ENCODE measurements at regions not wholly inside any gene's neighbourhood (a gene's known extent, or its start where the extent isn't known, plus 50 kb on each side); places are given as distances from the start of the nearest gene placed in this dataset.

GRCh38 chr2:192333642-192334041 is 138.9 kb upstream of the TMEFF2 start:
- no peaks in the 10 kb centered on the region for H3K27me3 ChIP-seq
- H3K9me3 ChIP-seq, result no peaks in the 10 kb centered on the region
- in situ Hi-C loops (cut with MboI; ENCODE audit: low sequenced_read_pairs in 4 of 4) (no loop called here), intact Hi-C loops (cut with DNase I; ENCODE audit: low total_unique reads) (no loop called here)
- TF ChIP-seq POLR2A (IDR thresholded peaks at IDR 0.05) (no peak), CTCF (IDR thresholded peaks at IDR 0.05 in 4 of 5, conservative IDR thresholded peaks at IDR 0.05 in 1 of 5) (no peak)
- ATAC-seq (no peak), DNase-seq (no peak)
- no peaks in the 10 kb centered on the region for H3K4me1 ChIP-seq
- H3K27ac ChIP-seq, result no peak overlapping the region
- H3K36me3 ChIP-seq, result no peaks in the 10 kb centered on the region
- no peak overlapping the region for H3K4me3 ChIP-seq

DNA sequence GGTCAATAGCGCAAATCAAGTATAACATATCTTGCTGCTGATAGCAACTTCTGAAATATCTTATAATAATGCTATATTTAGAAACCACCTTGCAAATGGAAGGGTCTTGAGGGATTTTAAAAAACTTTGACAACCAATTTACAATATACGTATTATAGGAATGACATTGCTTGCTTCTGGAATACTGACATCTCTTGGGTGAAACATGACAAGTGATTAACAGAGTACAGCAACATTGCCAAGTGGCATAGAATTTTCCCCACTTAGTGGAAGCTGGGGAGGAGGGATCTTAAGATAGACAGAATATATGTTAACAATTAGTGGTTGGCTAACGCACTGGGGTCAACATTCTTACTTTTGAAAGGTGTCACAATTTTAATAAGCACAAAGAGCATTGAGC is 133.6 kb upstream of the TMEFF2 start:
- no peak overlapping the region for H3K27ac ChIP-seq
- ATAC-seq, result no peak
- no peaks in the 10 kb centered on the region for H3K27me3 ChIP-seq
- DNase-seq, result no peak
- no peaks in the 10 kb centered on the region for H3K4me1 ChIP-seq
- H3K4me3 ChIP-seq, result no peak overlapping the region
- TF ChIP-seq CTCF (IDR thresholded peaks at IDR 0.05 in 4 of 5, conservative IDR thresholded peaks at IDR 0.05 in 1 of 5), result no peak
- no peak for TF ChIP-seq POLR2A (IDR thresholded peaks at IDR 0.05)
- no peaks in the 10 kb centered on the region for H3K9me3 ChIP-seq
- intact Hi-C loops (cut with DNase I; ENCODE audit: low total_unique reads) (no loop called here), in situ Hi-C loops (cut with MboI; ENCODE audit: low sequenced_read_pairs in 4 of 4) (no loop called here)
- H3K36me3 ChIP-seq, result no peaks in the 10 kb centered on the region

DNA sequence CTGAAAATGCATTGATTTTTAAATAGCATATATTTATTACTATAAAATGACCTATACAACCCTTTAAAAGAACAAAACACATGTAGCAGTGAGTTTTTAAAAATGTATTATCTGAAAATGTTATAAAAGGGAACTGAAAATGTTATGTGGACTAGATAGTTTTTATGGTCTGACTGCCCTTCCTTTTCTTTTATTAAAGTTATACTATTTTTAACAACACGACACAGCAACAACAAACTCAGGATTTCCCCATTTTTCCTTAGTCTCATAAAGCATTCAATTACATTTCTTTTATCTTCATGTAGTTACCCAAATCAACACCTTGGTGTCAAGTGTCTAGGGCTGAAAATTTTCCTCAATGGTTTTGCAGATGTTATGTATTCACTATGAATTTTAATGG is 132.8 kb upstream of the TMEFF2 start:
- no peak for ATAC-seq
- no peak overlapping the region for H3K27ac ChIP-seq
- intact Hi-C loops (cut with DNase I; ENCODE audit: low total_unique reads), result no loop called here
- no peaks in the 10 kb centered on the region for H3K27me3 ChIP-seq
- no peak overlapping the region for H3K4me3 ChIP-seq
- no peak for DNase-seq
- TF ChIP-seq CTCF (IDR thresholded peaks at IDR 0.05 in 4 of 5, conservative IDR thresholded peaks at IDR 0.05 in 1 of 5) (no peak), POLR2A (IDR thresholded peaks at IDR 0.05) (no peak)
- H3K36me3 ChIP-seq, result no peaks in the 10 kb centered on the region
- in situ Hi-C loops (cut with MboI; ENCODE audit: low sequenced_read_pairs in 4 of 4), result no loop called here
- H3K9me3 ChIP-seq, result no peaks in the 10 kb centered on the region
- no peaks in the 10 kb centered on the region for H3K4me1 ChIP-seq

- H3K4me1 ChIP-seq, result no peaks in the 10 kb centered on the region
- H3K9me3 ChIP-seq, result no peaks in the 10 kb centered on the region
- ATAC-seq (no peak), DNase-seq (no peak)
- no peaks in the 10 kb centered on the region for H3K27me3 ChIP-seq
- H3K4me3 ChIP-seq, result no peak overlapping the region
- H3K36me3 ChIP-seq, result no peaks in the 10 kb centered on the region
- TF ChIP-seq POLR2A (IDR thresholded peaks at IDR 0.05) (no peak), CTCF (IDR thresholded peaks at IDR 0.05 in 4 of 5, conservative IDR thresholded peaks at IDR 0.05 in 1 of 5) (no peak)
- no peak overlapping the region for H3K27ac ChIP-seq
- in situ Hi-C loops (cut with MboI; ENCODE audit: low sequenced_read_pairs in 4 of 4) (no loop called here), intact Hi-C loops (cut with DNase I; ENCODE audit: low total_unique reads) (no loop called here)
These were observed 120.8 kb upstream of the TMEFF2 start for GRCh38 chr2:192315543-192315942.

DNA sequence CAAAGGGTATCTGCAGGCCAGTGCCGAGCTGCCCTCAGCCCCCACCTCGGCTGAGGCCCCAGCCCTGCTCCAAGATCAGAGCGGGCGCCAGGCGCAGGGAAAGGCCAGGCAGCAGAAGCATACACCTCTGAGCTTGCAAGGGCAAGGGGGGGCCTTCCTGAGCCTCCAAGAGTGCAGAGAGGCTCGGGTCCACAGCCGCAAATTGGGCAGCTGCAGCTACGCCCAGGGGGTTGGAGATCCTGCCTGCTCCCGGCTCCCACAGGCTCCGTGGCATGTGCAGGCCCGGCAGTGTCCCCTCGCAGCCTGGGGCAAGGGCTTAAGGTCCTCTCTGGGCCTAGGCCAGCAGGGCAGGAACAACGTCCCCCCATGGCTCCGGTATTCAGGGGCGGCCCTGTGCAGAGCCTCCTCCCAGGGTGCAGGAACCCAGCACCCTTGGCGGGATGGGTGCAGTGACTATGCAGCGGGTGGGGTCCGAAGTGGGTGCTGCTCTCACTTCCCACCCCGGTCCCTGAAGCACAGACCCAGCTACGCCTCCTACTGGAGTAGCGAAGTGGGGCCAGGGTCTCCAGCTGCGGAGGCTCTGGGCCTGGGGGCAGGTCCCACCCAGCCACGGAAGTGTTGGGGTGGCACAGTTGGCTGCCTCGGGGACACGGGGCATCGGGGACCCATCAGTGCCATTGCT is 120.2 kb upstream of the TMEFF2 start:
- Histone ChIP-seq H3K27me3 (no peaks in the 10 kb centered on the region), H3K27ac (no peak overlapping the region), H3K4me1 (no peaks in the 10 kb centered on the region), H3K36me3 (no peaks in the 10 kb centered on the region), H3K4me3 (no peak overlapping the region), H3K9me3 (no peaks in the 10 kb centered on the region)
- intact Hi-C loops (cut with DNase I; ENCODE audit: low total_unique reads), result no loop called here
- in situ Hi-C loops (cut with MboI; ENCODE audit: low sequenced_read_pairs in 4 of 4), result no loop called here
- ATAC-seq (no peak), DNase-seq (no peak)
- no peak for TF ChIP-seq POLR2A (IDR thresholded peaks at IDR 0.05)
- no peak for TF ChIP-seq CTCF (IDR thresholded peaks at IDR 0.05 in 4 of 5, conservative IDR thresholded peaks at IDR 0.05 in 1 of 5)
